HepG2 (cell line): ENCODE measurements at regions not wholly inside any gene's neighbourhood (a gene's known extent, or its start where the extent isn't known, plus 50 kb on each side); places are given as distances from the start of the nearest gene placed in this dataset.

Experiments used
- AKNA ChIP-seq: sonication (generic); formaldehyde crosslinking; IDR thresholded peaks from 2 replicates; pipeline ENCODE4 v1.4.0; 2020; ENCODE audit warnings: missing genetic modification reagents, borderline replicate concordance
- CBX2 ChIP-seq, 2 experiments: fragments of 200-600 bp in 1 of 2; sonication (generic); formaldehyde crosslinking in 1 of 2; IDR thresholded peaks; 2 replicates each; pipeline versions ENCODE4 v1.7.0 to v1.8.1; 2018 to 2022; ENCODE audit warnings: low read depth in 2 of 2, low read length in 1 of 2, mild to moderate bottlenecking in 1 of 2, missing genetic modification reagents in 1 of 2
- GATA4 ChIP-seq: sonication (generic); IDR thresholded peaks from 2 replicates; pipeline ENCODE4 v1.6.1; 2016; ENCODE audit warnings: antibody characterized with exemption, low read depth, borderline replicate concordance
- KMT2A ChIP-seq: sonication (generic); formaldehyde crosslinking; IDR thresholded peaks from 2 replicates; pipeline ENCODE4 v1.4.0; 2020; ENCODE audit warnings: missing genetic modification reagents
- MAFF ChIP-seq: IDR thresholded peaks from 2 replicates; pipeline ENCODE4 v1.6.1; 2011; ENCODE audit warnings: low read depth, low read length, improper control_type of control experiment
- NONO ChIP-seq, 2 experiments: fragments of 450-650 bp in 1 of 2; sonication (generic) in 1 of 2; formaldehyde crosslinking in 1 of 2; IDR thresholded peaks in 1 of 2; conservative IDR thresholded peaks in 1 of 2; 2 replicates each; pipeline versions ENCODE4 v1.6.1 to v1.8.0; 2017 to 2022; ENCODE audit warnings: mild to moderate bottlenecking in 1 of 2, missing genetic modification reagents in 1 of 2, moderate library complexity in 1 of 2
- RARA ChIP-seq: IDR thresholded peaks from 2 replicates; pipeline ENCODE4 v1.6.1; 2016; ENCODE audit warnings: missing genetic modification reagents, missing compliant biosample characterization
- SKI ChIP-seq: fragments of 450-650 bp; IDR thresholded peaks from one replicate; pipeline ENCODE4 v1.6.1; 2018; ENCODE audit warnings: mild to moderate bottlenecking; ENCODE audit not compliant: partially characterized antibody
- SOX13 ChIP-seq, 3 experiments: fragments of 450-650 bp in 1 of 3; sonication (generic) in 1 of 3; formaldehyde crosslinking in 1 of 3; IDR thresholded peaks in 2 of 3; conservative IDR thresholded peaks in 1 of 3; 2 replicates each; pipeline versions ENCODE4 v1.5.0 to v1.6.1; 2016 to 2020; ENCODE audit warnings: antibody characterized with exemption in 1 of 3, mild to moderate bottlenecking in 1 of 3, missing compliant biosample characterization in 1 of 3, missing genetic modification reagents in 1 of 3, moderate library complexity in 1 of 3
- SP4 ChIP-seq: sonication (generic); formaldehyde crosslinking; IDR thresholded peaks from 2 replicates; pipeline ENCODE4 v1.8.1; 2023; ENCODE audit warnings: mild to moderate bottlenecking, missing genetic modification reagents
- ZBTB26 ChIP-seq: IDR thresholded peaks from 2 replicates; pipeline ENCODE4 v1.6.1; 2016; ENCODE audit warnings: missing compliant biosample characterization, missing genetic modification reagents, borderline replicate concordance
- ZNF362 ChIP-seq: sonication (generic); formaldehyde crosslinking; IDR thresholded peaks from 2 replicates; pipeline ENCODE4 v1.4.0; 2020; ENCODE audit warnings: missing genetic modification reagents, mild to moderate bottlenecking, borderline replicate concordance
- TF ChIP-seq, protein P1 (sequence below): sonication (generic); formaldehyde crosslinking; IDR thresholded peaks from 2 replicates; pipeline ENCODE4 v1.5.1; 2020; ENCODE audit warnings: missing genetic modification reagents, mild to moderate bottlenecking, borderline replicate concordance

DNA sequence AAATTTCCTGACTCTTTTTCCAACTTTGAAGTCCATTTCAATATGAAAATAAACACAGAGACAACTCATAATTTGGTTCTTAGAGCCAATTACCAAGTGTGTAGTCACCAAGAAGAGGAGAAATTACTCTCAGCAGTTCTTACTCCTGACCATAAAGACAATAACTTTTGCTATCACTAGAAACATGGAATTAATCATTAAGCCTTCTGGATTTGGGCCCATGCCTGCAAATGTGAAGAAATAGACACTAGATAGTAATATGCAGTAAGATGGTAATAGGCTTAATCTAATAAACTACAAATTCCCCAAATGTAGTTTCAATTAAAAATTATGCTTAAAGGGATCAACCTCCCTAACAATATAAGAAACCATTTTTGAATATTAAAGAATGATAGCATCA is 185.1 kb upstream of the AGTR1 start (continued):
- TF ChIP-seq, protein P1, sequence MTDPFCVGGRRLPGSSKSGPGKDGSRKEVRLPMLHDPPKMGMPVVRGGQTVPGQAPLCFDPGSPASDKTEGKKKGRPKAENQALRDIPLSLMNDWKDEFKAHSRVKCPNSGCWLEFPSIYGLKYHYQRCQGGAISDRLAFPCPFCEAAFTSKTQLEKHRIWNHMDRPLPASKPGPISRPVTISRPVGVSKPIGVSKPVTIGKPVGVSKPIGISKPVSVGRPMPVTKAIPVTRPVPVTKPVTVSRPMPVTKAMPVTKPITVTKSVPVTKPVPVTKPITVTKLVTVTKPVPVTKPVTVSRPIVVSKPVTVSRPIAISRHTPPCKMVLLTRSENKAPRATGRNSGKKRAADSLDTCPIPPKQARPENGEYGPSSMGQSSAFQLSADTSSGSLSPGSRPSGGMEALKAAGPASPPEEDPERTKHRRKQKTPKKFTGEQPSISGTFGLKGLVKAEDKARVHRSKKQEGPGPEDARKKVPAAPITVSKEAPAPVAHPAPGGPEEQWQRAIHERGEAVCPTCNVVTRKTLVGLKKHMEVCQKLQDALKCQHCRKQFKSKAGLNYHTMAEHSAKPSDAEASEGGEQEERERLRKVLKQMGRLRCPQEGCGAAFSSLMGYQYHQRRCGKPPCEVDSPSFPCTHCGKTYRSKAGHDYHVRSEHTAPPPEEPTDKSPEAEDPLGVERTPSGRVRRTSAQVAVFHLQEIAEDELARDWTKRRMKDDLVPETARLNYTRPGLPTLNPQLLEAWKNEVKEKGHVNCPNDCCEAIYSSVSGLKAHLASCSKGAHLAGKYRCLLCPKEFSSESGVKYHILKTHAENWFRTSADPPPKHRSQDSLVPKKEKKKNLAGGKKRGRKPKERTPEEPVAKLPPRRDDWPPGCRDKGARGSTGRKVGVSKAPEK (CRISPR knock-in tag) = no peak
- TF ChIP-seq RARA (CRISPR knock-in tag) = no peak
- no peak for TF ChIP-seq MAFF
- no peak for TF ChIP-seq KMT2A (CRISPR knock-in tag)
- TF ChIP-seq SOX13 (IDR thresholded peaks at IDR 0.05) = no peak
- TF ChIP-seq SOX13 (CRISPR knock-in tag; conservative IDR thresholded peaks at IDR 0.05 in 1 of 2, IDR thresholded peaks at IDR 0.05 in 1 of 2) = no peak
- TF ChIP-seq AKNA (CRISPR knock-in tag) = no peak
- TF ChIP-seq NONO (IDR thresholded peaks at IDR 0.05) = no peak
- TF ChIP-seq NONO (CRISPR knock-in tag; conservative IDR thresholded peaks at IDR 0.05) = no peak
- TF ChIP-seq GATA4 = no peak
- TF ChIP-seq ZNF362 (CRISPR knock-in tag) = no peak
- no peak for TF ChIP-seq SP4 (CRISPR knock-in tag)
- TF ChIP-seq ZBTB26 (CRISPR knock-in tag) = no peak
- TF ChIP-seq CBX2 (IDR thresholded peaks at IDR 0.05; ENCODE audit: low read depth, low read length) = no peak
- TF ChIP-seq CBX2 (CRISPR knock-in tag; IDR thresholded peaks at IDR 0.05; ENCODE audit: low read depth) = no peak
- no peak for TF ChIP-seq SKI
